ENCODE measurements at regions not wholly inside any gene's neighbourhood (a gene's known extent, or its start where the extent isn't known, plus 50 kb on each side); places are given as distances from the start of the nearest gene placed in this dataset.

- no peak for DNase-seq (ENCODE audit: low read depth, low spot score)
- in situ Hi-C loops (cut with HindIII; ENCODE audit: low pct_unique_long_range_greater_than_20kb, low sequenced_read_pairs) = no loop called here
Measured at GRCh38 chr17:77473615-77474226, 333.0 kb downstream of the SEC14L1 start.

- no peak for DNase-seq (ENCODE audit: low read depth, low spot score)
- in situ Hi-C loops (cut with HindIII; ENCODE audit: low pct_unique_long_range_greater_than_20kb, low sequenced_read_pairs) = no loop called here
Measured at GRCh38 chr17:77474292-77474988, 333.7 kb downstream of the SEC14L1 start.

GRCh38 chr17:77475016-77475976, 334.5 kb downstream of the SEC14L1 start:
- in situ Hi-C loops (cut with HindIII; ENCODE audit: low pct_unique_long_range_greater_than_20kb, low sequenced_read_pairs) = no loop called here
- no peak for DNase-seq (ENCODE audit: low read depth, low spot score)

GRCh38 chr17:77476006-77476405, 335.2 kb downstream of the SEC14L1 start:
- in situ Hi-C loops (cut with HindIII; ENCODE audit: low pct_unique_long_range_greater_than_20kb, low sequenced_read_pairs) = no loop called here
- DNase-seq (ENCODE audit: low read depth, low spot score) = no peak

GRCh38 chr17:77476498-77476897, 335.7 kb downstream of the SEC14L1 start:
- in situ Hi-C loops (cut with HindIII; ENCODE audit: low pct_unique_long_range_greater_than_20kb, low sequenced_read_pairs) = no loop called here
- no peak for DNase-seq (ENCODE audit: low read depth, low spot score)

GRCh38 chr17:77476931-77477805, 336.4 kb downstream of the SEC14L1 start:
- in situ Hi-C loops (cut with HindIII; ENCODE audit: low pct_unique_long_range_greater_than_20kb, low sequenced_read_pairs) = no loop called here
- DNase-seq (ENCODE audit: low read depth, low spot score) = no peak

GRCh38 chr17:77478281-77478680, 337.5 kb downstream of the SEC14L1 start:
- in situ Hi-C loops (cut with HindIII; ENCODE audit: low pct_unique_long_range_greater_than_20kb, low sequenced_read_pairs) = no loop called here
- DNase-seq (ENCODE audit: low read depth, low spot score) = no peak

- DNase-seq (ENCODE audit: low read depth, low spot score) = no peak
- in situ Hi-C loops (cut with HindIII; ENCODE audit: low pct_unique_long_range_greater_than_20kb, low sequenced_read_pairs) = no loop called here
Measured at GRCh38 chr17:77478899-77479298, 338.1 kb downstream of the SEC14L1 start.

- in situ Hi-C loops (cut with HindIII; ENCODE audit: low pct_unique_long_range_greater_than_20kb, low sequenced_read_pairs) = no loop called here
- peak; percentile 69 for DNase-seq (ENCODE audit: low read depth, low spot score)
Measured at GRCh38 chr17:77479372-77480198, 338.8 kb downstream of the SEC14L1 start.

GRCh38 chr17:77480199-77480508, 339.4 kb downstream of the SEC14L1 start:
- DNase-seq (ENCODE audit: low read depth, low spot score) = no peak
- in situ Hi-C loops (cut with HindIII; ENCODE audit: low pct_unique_long_range_greater_than_20kb, low sequenced_read_pairs) = no loop called here

GRCh38 chr17:77480509-77481215, 339.9 kb downstream of the SEC14L1 start:
- DNase-seq (ENCODE audit: low read depth, low spot score) = no peak
- in situ Hi-C loops (cut with HindIII; ENCODE audit: low pct_unique_long_range_greater_than_20kb, low sequenced_read_pairs) = no loop called here

- no peak for DNase-seq (ENCODE audit: low read depth, low spot score)
- in situ Hi-C loops (cut with HindIII; ENCODE audit: low pct_unique_long_range_greater_than_20kb, low sequenced_read_pairs) = no loop called here
Measured at GRCh38 chr17:77481476-77482374, 341.0 kb downstream of the SEC14L1 start.

GRCh38 chr17:77482375-77483127, 341.8 kb downstream of the SEC14L1 start:
- DNase-seq (ENCODE audit: low read depth, low spot score) = no peak
- in situ Hi-C loops (cut with HindIII; ENCODE audit: low pct_unique_long_range_greater_than_20kb, low sequenced_read_pairs) = no loop called here

GRCh38 chr17:77483128-77483598, 342.4 kb downstream of the SEC14L1 start:
- no peak for DNase-seq (ENCODE audit: low read depth, low spot score)
- in situ Hi-C loops (cut with HindIII; ENCODE audit: low pct_unique_long_range_greater_than_20kb, low sequenced_read_pairs) = no loop called here

- in situ Hi-C loops (cut with HindIII; ENCODE audit: low pct_unique_long_range_greater_than_20kb, low sequenced_read_pairs) = no loop called here
- no peak for DNase-seq (ENCODE audit: low read depth, low spot score)
Measured at GRCh38 chr17:77484111-77484510, 343.3 kb downstream of the SEC14L1 start.
